Suppressor macrophage treated with lipopolysaccharide for 4 hours (primary cell): ENCODE measurements at regions not wholly inside any gene's neighbourhood (a gene's known extent, or its start where the extent isn't known, plus 50 kb on each side); places are given as distances from the start of the nearest gene placed in this dataset.

Source experiments
- DNase-seq: peaks from one replicate; pipeline ENCODE4 v3.0.0-alpha.2; 2020

DNA sequence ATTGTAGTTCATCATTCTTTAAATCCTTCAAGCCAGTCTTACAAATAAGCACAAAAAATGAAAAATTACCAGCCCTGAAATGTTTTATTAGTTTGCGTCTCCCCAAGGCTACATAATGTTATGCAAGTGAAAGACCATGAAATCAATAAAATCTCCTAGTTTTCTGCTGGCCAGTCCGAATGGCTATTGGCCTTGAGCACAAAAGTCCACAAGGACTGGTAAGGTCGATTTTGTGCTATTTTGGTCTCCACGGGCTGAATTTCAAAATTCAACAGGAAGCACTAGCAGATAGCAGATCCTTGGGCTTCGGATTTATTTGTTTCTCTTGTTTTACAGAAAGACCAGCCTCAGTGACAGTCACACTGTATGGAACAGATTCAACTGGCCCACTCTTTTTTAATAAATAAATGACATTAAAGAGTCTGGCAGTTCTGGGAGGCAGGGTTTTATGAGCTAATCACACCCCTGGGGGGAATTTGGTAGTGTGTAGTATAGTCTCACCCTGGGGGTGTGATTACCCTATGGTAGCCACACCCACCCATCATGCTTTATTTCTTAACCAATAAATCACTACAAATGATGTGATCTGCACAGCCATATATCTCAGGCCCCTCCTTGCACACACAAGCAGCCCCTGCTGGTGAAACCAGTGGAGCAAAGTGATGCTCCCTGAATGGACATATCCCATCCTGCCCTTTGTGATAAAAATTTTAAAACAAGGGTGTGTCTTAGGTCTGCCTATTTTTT, 51.1 kb upstream of the TMEM33 start:
- DNase-seq: no peak

DNA sequence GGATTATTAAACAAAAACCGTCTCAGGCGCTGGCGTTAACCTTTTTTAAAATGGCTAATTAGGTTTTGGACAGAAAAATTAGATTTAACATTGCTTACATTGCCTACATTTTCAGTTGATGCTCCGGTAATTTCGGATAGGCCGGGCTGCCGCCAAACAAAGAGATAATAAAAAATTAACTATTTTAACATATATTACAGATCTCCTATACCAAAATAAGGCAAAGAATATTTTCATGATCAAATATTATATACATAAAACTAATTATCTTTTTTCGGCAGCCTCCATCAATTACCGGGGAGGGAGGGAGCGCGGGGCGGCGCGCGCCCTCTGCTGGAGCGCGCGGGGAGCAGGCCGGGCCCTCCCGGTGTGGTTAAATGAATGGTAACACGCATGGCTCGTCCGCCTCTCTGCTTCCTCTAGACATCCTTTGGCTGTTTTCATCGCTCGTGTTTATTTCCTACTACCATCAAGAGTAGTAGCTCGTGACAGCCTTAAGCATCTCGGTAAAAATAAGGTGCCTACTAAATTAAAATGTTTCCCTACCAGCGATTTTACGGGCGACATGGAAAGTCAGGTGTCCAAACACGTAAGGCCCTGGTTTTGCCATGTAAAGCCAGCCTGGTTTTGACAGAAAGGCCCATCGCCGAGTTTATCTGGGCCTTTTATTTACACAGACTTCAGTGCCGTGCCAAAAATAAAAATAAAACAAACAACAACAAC, 52.4 kb upstream of the TMEM33 start:
- DNase-seq: peak; percentile 57

DNA sequence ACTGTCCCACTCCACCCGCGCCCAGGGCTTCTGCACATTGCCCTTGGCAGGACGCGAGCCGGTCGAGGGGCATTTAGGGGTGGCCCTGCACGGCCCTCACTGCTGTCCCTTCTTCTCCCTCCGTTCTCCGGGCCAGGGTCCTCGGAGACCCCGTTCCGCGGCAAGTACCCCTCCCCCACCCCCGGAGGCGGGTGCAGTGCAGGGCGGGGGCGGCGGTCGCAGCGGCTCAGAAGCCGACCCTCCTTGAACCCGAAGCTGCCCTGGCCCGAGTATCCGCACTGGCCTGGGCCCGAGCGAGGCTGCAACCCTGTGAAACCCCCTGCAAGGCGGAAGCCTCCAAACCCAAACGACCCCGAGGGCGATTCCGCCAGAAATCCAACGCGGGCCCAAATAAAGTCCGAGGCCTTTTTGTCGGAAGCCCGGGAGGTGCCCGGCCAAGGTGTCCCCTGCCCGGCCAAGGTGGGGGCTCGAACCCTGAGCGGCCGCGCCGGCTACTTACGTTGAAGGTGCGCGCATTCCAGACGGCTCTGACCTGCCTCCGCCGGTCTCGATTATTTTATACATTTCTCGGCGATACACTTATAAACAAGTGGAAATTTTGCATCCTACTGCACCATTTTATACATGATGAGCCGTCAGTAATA, 53.1 kb upstream of the TMEM33 start:
- DNase-seq: no peak

GRCh38 chr4:41880840-41881831, 54.1 kb upstream of the TMEM33 start:
- no peak for DNase-seq

- DNase-seq: no peak
Measured at GRCh38 chr4:41880022-41880837, 55.0 kb upstream of the TMEM33 start.

GRCh38 chr4:41879552-41879951, 55.7 kb upstream of the TMEM33 start:
- no peak for DNase-seq

DNA sequence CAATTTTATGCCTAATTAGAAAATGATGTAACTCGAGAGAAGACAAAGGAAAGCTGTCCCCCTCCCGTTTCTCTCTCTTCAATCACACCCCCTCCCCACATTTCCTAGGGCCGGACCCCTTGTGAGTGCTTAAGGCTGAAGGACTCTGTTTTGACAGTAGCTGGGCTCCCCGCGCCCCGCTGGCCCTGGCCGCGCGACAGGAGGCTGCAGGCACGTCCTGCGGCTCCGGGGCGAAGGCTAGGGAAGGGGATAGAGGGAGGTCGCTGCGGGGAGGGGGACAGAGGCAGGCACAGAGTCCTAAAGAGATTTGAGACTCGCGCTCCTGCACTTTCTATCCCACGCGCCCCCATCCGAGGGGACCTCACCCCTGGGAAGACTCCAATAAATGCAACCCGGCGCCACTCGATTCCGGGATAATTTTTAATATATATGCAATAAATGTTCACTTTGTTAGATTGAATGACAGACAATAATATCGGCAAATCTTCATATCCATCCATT, 56.2 kb upstream of the TMEM33 start:
- DNase-seq: no peak

- no peak for DNase-seq
Measured at GRCh38 chr4:41878170-41878969, 56.9 kb upstream of the TMEM33 start.

DNA sequence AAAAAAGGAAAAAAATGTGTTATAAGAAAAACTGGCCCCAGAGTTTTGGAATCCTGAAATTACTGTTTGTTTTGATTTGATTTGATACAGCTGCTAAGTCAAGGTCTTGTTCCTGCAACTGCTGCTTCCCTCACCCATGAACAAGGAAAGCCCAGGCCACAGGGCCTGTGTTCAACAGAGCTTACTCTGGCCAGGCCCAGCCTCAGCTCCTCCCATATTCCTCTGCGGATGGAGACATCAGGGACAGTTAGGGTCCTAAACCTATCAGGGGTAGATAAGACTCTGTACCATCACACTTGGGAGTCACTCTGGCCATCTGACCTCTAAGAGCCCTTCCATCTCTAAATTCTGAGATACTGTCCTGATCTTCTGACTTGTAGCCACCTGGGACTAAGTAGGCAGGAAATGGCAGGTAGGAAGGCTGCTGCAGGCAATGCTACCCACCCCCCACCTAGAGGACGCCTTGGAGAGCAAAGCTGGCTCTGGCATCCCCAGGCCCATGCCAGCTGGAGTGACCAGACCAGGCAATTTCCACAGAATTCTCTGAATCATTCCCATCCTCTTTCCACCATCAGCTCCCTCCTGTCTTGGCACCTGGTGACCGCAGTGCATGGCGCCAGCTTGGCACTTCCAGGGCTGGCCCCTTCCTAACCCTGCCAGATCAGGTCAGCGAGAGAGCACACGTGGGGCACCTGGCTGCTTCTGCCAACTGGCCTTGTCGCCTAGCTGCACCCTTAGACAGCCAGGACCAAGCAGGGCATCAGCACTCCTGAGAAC, 58.0 kb upstream of the TMEM33 start:
- DNase-seq: no peak

DNA sequence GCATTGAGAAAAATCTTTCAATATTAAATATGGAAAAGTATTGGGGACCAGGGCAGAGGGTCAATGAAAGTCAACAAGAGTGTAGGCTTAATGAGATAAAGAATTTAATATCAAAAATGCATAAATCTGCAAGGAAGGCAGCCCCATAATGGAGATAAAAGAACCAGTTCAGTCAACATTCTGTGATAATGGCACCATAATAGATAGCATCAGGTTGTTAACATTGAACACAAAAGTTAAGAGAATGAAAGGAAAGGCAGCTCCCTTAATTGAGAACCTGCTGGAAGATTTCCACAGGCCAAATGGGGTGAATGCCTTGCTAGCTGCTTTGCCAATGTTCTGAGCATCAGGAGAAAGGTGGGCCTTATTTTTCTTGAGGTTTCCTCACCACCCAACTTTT, 60.4 kb upstream of the TMEM33 start:
- no peak for DNase-seq

GRCh38 chr4:41874398-41874797, 60.8 kb upstream of the TMEM33 start:
- DNase-seq: no peak

DNA sequence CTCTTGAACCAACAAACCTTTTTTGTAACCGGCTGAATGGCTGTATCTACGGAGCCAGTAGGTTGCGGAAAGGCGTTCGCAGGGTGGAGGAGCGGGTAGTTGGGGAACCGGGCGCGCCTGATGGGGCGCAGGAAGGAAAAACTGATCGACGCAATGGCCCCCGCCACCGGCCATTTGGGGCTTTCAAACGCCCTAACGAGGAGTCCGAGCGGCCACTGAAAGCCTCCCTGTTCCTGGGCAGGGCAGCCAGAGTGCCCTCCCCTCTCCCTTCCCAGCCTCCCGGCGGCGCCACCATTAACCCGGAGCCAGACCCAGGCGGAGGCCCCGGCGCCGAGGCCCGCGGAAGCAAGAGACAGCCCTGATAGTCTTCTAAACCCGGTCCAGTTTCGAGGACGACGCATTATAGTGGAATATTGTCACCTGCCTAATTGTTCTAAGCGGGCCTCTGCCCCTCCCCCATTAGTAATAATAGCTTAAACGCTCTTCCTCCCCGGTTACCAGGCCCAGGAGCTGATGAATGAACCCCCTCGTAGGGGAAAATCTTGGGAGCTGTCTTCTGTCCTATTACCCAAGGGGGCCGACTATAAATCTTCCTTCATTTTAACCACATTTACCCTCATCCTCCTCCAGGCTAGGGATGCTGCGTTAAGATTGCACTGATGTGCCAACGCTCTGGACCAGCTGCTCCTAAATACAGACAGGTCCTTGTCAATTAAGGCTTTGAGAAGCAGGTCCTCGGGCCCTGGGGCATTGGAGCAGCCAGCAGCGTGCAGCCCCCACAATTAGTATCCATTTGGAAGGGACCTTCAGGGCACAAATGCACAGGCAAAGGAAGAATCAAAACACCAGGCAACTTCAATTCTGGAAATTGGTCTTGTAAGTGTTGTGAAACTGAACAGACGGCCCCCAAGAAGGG, 61.6 kb upstream of the TMEM33 start:
- no peak for DNase-seq

GRCh38 chr4:41870035-41870434, 65.2 kb upstream of the TMEM33 start:
- no peak for DNase-seq

DNA sequence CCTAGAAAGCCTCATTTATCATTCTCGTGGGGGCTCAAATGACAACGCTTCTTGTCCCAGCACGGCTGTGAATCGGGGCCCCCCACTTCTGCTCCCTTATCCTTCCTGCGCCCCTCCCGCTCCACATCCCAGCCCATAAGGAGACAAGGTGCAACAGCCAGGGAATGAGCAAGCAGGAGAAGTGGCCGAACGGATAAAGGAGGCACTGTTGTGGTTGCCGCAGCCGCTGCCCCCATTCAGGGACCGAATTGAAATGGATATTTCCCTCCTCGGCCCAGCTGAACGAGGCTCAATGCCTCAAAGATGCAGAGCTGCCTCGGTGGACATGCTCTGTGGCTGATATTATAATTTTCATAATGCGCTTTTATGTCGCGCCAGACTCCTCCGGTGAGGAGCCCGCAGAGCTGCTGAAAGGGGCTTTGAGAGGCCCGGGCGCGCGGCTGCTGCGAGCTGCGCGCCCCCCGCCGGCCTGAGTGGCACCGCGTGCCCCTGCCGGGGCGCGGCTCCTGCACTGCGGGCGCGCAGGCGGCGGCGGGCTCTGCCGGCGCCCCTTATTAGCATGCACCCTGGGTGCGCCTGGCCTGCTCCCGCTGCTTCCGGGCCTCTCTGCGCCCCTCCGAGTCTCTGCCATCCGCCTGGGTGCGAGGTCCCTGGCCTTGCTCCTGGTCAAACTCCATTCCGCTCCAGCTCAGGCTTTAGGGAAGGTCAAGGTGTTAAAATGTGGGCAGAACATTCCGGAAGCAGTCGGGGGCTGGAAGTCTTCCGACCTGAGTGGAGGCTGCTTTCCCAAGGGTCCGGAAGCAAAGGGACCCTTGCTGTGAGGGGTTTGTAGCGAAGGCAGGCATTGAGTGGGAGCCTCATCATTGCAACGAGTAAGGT, 68.2 kb upstream of the TMEM33 start:
- no peak for DNase-seq

GRCh38 chr4:41865981-41866798, 69.0 kb upstream of the TMEM33 start:
- DNase-seq: no peak

- no peak for DNase-seq
Measured at GRCh38 chr4:41865306-41865980, 69.8 kb upstream of the TMEM33 start.
